ENCODE measurements at regions not wholly inside any gene's neighbourhood (a gene's known extent, or its start where the extent isn't known, plus 50 kb on each side); places are given as distances from the start of the nearest gene placed in this dataset.

DNA sequence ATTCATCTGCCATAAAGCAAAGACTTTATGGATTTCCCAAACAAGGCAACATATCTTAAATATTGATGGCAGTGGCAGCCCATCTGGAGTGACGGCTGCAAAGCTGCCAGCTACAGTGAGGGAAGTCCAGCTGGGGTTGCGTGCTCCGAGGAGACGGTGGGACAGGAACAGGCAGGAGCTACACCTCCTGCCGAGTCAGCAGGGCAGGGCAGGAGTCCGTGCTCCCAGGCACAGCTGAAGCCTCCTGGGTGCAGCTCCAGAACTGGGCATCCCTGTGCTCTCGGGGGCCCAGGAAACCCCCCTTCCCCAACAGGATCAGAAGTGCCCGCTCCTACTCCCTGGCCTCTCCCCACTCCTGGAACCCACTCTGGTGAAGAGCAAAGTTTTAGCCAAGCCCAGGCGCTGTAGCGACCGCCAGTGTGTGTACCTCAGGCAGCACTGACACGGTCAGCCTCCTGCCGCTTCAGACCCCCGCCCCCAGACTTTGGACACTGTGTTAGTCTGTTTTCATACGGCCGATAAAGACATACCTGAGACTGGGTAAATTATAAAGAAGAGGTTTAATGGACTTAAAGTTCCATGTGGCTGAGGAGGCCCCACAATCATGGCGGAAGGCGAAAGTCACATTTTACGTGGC, 556.4 kb upstream of the CCDC54 start:
- Histone ChIP-seq H3K27me3 (no peaks in the 10 kb centered on the region), H3K4me2 (no peak overlapping the region), H4K20me1 (ENCODE audit: low read depth) (no peaks in the 10 kb centered on the region), H3K36me3 (no peaks in the 10 kb centered on the region), H3K4me1 (peaks cover 4% of the 10 kb centered on the region), H2AFZ (replicated peaks) (no peak overlapping the region), H3K27ac (no peak overlapping the region), H3F3A (ENCODE audit: low read depth) (peaks cover 5% of the 10 kb centered on the region), H3K9ac (no peak overlapping the region), H3K4me3 (no peak overlapping the region), H3K79me2 (ENCODE audit: low read depth) (no peaks in the 10 kb centered on the region), H3K9me3 (ENCODE audit: low read depth) (no peaks in the 10 kb centered on the region)
- H3K36me3 Mint-ChIP-seq, result no peaks in the 10 kb centered on the region
- H3K9me3 Mint-ChIP-seq, result no peaks in the 10 kb centered on the region
- no peak for DNase-seq (ENCODE audit: low spot score)
- H3K27me3 Mint-ChIP-seq (ENCODE audit: insufficient read depth, low read depth), result no peaks in the 10 kb centered on the region
- H3K27ac Mint-ChIP-seq, result no peak overlapping the region
- H3K4me1 Mint-ChIP-seq, result peaks cover 2% of the 10 kb centered on the region
- TF ChIP-seq, protein P1, sequence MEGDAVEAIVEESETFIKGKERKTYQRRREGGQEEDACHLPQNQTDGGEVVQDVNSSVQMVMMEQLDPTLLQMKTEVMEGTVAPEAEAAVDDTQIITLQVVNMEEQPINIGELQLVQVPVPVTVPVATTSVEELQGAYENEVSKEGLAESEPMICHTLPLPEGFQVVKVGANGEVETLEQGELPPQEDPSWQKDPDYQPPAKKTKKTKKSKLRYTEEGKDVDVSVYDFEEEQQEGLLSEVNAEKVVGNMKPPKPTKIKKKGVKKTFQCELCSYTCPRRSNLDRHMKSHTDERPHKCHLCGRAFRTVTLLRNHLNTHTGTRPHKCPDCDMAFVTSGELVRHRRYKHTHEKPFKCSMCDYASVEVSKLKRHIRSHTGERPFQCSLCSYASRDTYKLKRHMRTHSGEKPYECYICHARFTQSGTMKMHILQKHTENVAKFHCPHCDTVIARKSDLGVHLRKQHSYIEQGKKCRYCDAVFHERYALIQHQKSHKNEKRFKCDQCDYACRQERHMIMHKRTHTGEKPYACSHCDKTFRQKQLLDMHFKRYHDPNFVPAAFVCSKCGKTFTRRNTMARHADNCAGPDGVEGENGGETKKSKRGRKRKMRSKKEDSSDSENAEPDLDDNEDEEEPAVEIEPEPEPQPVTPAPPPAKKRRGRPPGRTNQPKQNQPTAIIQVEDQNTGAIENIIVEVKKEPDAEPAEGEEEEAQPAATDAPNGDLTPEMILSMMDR (IDR thresholded peaks at IDR 0.05), result no peak
- no peak for TF ChIP-seq EZH2 (IDR thresholded peaks at IDR 0.05)
- no peak for TF ChIP-seq EZH2phosphoT487 (IDR thresholded peaks at IDR 0.05)
- H3K4me3 Mint-ChIP-seq, result no peak overlapping the region

DNA sequence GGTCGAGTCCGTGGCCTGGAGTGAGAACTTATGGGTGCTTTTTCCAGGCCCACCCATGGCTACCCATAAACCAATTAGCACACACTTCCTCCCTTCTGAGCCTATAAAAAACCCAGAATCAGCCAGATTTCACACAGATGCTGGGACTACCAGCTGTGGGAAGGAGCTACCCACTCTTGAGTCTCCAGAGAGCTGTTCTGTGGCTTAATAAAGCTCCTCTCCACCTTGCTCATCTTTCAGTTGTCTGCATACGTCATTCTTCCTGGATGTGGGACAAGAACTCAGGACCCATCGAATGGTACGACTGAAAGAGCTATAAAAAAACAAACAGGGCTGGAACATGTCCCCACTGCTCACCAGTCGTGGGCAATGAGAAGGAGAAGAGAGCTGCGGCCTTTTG, 555.4 kb upstream of the CCDC54 start:
- Mint-ChIP-seq H3K27ac (no peak overlapping the region), H3K4me1 (peaks cover 2% of the 10 kb centered on the region), H3K9me3 (no peaks in the 10 kb centered on the region), H3K36me3 (no peaks in the 10 kb centered on the region), H3K4me3 (no peak overlapping the region), H3K27me3 (ENCODE audit: insufficient read depth, low read depth) (no peaks in the 10 kb centered on the region)
- Histone ChIP-seq H3K36me3 (no peaks in the 10 kb centered on the region), H3K27ac (no peak overlapping the region), H3K4me1 (peaks cover 13% of the 10 kb centered on the region), H3K9ac (no peak overlapping the region), H4K20me1 (ENCODE audit: low read depth) (no peaks in the 10 kb centered on the region), H3K79me2 (ENCODE audit: low read depth) (no peaks in the 10 kb centered on the region), H3F3A (ENCODE audit: low read depth) (peaks cover 14% of the 10 kb centered on the region), H2AFZ (replicated peaks) (no peak overlapping the region), H3K4me2 (no peak overlapping the region), H3K4me3 (no peak overlapping the region), H3K27me3 (no peaks in the 10 kb centered on the region), H3K9me3 (ENCODE audit: low read depth) (no peaks in the 10 kb centered on the region)
- DNase-seq (ENCODE audit: low spot score), result no peak
- TF ChIP-seq EZH2 (IDR thresholded peaks at IDR 0.05), result no peak
- TF ChIP-seq EZH2phosphoT487 (IDR thresholded peaks at IDR 0.05), result no peak
- TF ChIP-seq, protein P1 (IDR thresholded peaks at IDR 0.05), result no peak

DNA sequence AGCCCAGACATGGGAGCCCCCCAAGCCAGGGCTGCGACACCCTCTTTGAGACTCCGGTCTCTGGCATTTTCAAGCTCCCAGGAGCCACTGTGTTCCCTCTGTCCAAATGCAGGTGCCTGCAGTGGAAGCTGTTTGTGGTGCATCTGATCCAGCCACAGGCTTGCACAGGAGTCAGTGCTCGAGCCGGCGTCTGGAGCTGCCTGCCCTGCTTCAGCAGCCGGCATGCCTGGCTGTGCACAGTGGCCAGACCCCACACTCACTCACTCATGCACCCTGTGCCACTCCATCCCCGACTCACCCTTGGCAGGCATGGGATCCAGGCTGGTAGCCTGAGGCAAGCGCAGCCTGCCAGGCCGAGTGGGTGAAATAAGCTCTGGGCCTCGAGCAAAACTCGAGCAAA, 555.0 kb upstream of the CCDC54 start:
- no peaks in the 10 kb centered on the region for H3K36me3 Mint-ChIP-seq
- Histone ChIP-seq H3K36me3 (no peaks in the 10 kb centered on the region), H3K27me3 (no peaks in the 10 kb centered on the region), H3F3A (ENCODE audit: low read depth) (peaks cover 14% of the 10 kb centered on the region), H3K4me2 (no peak overlapping the region), H3K4me3 (no peak overlapping the region), H3K9me3 (ENCODE audit: low read depth) (no peaks in the 10 kb centered on the region), H2AFZ (replicated peaks) (no peak overlapping the region), H3K79me2 (ENCODE audit: low read depth) (no peaks in the 10 kb centered on the region), H4K20me1 (ENCODE audit: low read depth) (no peaks in the 10 kb centered on the region), H3K4me1 (peaks cover 15% of the 10 kb centered on the region), H3K9ac (no peak overlapping the region), H3K27ac (no peak overlapping the region)
- H3K4me1 Mint-ChIP-seq, result peaks cover 2% of the 10 kb centered on the region
- no peak overlapping the region for H3K4me3 Mint-ChIP-seq
- TF ChIP-seq EZH2 (IDR thresholded peaks at IDR 0.05) (no peak), EZH2phosphoT487 (IDR thresholded peaks at IDR 0.05) (no peak)
- TF ChIP-seq, protein P1 (IDR thresholded peaks at IDR 0.05), result no peak
- DNase-seq (ENCODE audit: low spot score), result no peak
- no peak overlapping the region for H3K27ac Mint-ChIP-seq
- H3K27me3 Mint-ChIP-seq (ENCODE audit: insufficient read depth, low read depth), result no peaks in the 10 kb centered on the region
- no peaks in the 10 kb centered on the region for H3K9me3 Mint-ChIP-seq

Data from neural progenitor cell (in vitro differentiated cells).